Lower leg skin (tissue), 4 donors: ENCODE measurements at regions not wholly inside any gene's neighbourhood (a gene's known extent, or its start where the extent isn't known, plus 50 kb on each side); places are given as distances from the start of the nearest gene placed in this dataset.
"Not testable (repeated sequence)": the region's sequence is repeated elsewhere in the genome, so short reads cannot be mapped to it uniquely, and the experiment has no call there.

Source experiments
- DNase-seq, 2 donors: peaks; one replicate each; pipeline ENCODE4 v3.0.0-alpha.2; 2019; ENCODE audit warnings: low spot score in 2 of 2
- H3K4me3 ChIP-seq: fragments of 200-600 bp; sonication (generic); 2 replicates; pipeline ENCODE4 v1.5.1; 2017; ENCODE audit warnings: mild to moderate bottlenecking, low read depth; ENCODE audit not compliant: poor library complexity, severe bottlenecking
- POLR2A ChIP-seq, 2 donors: fragments of 450-650 bp; IDR thresholded peaks; one replicate each; pipeline ENCODE4 v1.6.1; 2016 to 2017; ENCODE audit warnings: antibody characterized with exemption in 2 of 2, mild to moderate bottlenecking in 1 of 2, moderate library complexity in 1 of 2
- WGBS, 2 donors: methylation state at CpG; one replicate each; pipeline ENCODE4 v1.1.5; 2018; 5-methylcytosine and 5-hydroxymethylcytosine counted together
- intact Hi-C: fragments of 100-400 bp; cut with DNase I; formaldehyde crosslinking; loops from one replicate; pipeline ENCODE4 v1.15.0; 2023; ENCODE audit warnings: low total_unique reads
- TF ChIP-seq, protein P1 (sequence below), 3 donors: fragments of 450-650 bp; IDR thresholded peaks; one replicate each; pipeline ENCODE4 v1.5.1; 2016; ENCODE audit warnings: antibody characterized with exemption in 3 of 3, mild to moderate bottlenecking in 3 of 3, moderate library complexity in 2 of 3

DNA sequence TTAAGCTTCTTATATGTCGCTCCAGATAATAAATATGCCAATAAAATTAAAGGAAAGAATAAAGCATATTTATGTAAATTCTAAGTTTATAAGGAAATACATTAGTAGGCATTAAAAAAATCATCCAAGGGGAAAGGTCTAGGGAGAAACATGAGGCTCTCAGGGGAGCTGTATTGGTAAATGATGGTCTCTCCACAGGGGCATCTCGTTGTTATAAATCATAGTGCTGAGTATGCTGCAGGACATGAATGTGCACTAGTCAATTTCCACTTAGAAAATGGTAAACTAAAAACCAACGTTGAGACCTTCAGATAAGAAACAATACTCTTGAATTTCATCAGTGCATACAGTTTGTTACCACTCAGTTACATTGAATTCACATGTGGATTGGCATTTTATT lies 194.0 kb upstream of the AHR start:
- intact Hi-C loops: no loop called here
- H3K4me3 ChIP-seq: no peak overlapping the region
- no peak for DNase-seq
- TF ChIP-seq, protein P1, sequence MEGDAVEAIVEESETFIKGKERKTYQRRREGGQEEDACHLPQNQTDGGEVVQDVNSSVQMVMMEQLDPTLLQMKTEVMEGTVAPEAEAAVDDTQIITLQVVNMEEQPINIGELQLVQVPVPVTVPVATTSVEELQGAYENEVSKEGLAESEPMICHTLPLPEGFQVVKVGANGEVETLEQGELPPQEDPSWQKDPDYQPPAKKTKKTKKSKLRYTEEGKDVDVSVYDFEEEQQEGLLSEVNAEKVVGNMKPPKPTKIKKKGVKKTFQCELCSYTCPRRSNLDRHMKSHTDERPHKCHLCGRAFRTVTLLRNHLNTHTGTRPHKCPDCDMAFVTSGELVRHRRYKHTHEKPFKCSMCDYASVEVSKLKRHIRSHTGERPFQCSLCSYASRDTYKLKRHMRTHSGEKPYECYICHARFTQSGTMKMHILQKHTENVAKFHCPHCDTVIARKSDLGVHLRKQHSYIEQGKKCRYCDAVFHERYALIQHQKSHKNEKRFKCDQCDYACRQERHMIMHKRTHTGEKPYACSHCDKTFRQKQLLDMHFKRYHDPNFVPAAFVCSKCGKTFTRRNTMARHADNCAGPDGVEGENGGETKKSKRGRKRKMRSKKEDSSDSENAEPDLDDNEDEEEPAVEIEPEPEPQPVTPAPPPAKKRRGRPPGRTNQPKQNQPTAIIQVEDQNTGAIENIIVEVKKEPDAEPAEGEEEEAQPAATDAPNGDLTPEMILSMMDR (IDR thresholded peaks at IDR 0.05): no peak
- TF ChIP-seq POLR2A (IDR thresholded peaks at IDR 0.05): no peak
- 61 to 71% methylated on average over 3 of the region's 3 CpGs for WGBS, 2 donors

DNA sequence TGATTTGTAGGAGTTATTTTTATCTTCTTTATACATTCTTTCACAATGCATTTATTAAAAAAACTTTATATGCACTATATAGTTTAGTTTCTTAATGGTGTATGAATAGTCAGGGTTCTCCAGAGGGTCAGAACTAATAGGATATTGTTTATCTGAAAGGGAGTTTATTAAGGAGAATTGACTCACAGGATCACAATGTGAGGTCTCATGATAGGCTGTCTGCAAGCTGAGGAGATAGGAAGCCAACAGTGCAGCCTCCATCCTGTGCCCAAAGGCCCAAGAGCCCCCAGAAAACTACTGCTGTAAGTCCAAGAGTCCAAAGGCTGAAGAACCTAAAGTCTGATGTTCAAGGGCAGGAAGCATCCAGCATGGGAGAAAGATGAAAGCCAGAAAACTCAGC lies 192.8 kb upstream of the AHR start:
- no peak for DNase-seq

DNA sequence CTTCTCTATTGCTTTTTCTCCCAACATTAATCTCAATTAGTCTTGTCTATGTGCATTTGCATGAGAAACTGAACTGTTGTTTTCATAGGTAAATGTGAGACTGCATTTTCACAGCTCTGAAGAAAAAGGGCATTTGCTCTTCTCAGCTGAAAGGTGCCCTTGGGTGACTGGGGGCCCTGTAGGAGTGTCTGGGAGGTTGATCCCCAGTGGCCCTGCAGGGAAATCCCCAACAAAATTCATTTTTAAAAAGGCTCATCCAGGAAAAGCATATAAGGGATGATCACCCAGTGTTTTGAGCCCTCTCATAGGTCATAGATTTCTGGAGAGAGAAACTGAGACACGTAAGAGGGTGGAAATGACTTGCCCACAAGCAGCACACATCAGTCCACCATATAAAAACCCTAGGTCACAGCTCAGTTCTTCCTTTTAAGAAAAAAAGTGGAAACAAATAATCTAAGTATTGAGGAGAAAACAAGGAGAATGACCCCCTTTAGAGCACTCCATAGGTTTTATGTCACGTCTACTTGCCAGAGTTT lies 190.3 kb upstream of the AHR start:
- no peak overlapping the region for H3K4me3 ChIP-seq
- WGBS, 2 donors: 90 to 99% methylated on average over 2 of the region's 2 CpGs
- TF ChIP-seq, protein P1 (IDR thresholded peaks at IDR 0.05): no peak
- TF ChIP-seq POLR2A (IDR thresholded peaks at IDR 0.05): no peak
- no peak for DNase-seq
- intact Hi-C loops: no loop called here

More for the DNA sequence above, 192.8 kb upstream of the AHR start:
- intact Hi-C loops: no loop called here
- TF ChIP-seq POLR2A (IDR thresholded peaks at IDR 0.05): no peak
- TF ChIP-seq, protein P1 (IDR thresholded peaks at IDR 0.05): no peak
- no peak overlapping the region for H3K4me3 ChIP-seq

DNA sequence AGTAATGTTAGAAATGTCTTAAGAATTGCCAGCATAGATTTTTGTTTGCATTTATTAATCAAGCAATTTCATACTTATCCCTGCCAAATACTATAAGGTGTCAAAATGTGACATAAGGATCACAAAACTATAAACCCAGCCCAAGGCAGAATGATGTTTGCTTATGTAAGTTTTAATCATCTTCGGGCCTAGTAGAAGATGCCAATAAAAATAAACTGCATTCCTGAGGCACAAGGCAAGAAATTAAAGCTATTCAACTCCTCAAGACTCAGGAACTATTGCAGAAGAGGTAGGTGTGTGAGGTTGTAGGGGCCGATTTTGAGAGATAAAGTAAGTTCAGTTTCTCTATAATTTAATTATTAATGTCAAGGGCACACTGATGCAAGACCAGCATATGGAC lies 189.4 kb upstream of the AHR start:
- no peak overlapping the region for H3K4me3 ChIP-seq
- intact Hi-C loops: no loop called here
- no peak for DNase-seq
- TF ChIP-seq, protein P1 (IDR thresholded peaks at IDR 0.05): no peak
- TF ChIP-seq POLR2A (IDR thresholded peaks at IDR 0.05): no peak
- 31 to 36% methylated on average over 2 of the region's 2 CpGs for WGBS, 2 donors

DNA sequence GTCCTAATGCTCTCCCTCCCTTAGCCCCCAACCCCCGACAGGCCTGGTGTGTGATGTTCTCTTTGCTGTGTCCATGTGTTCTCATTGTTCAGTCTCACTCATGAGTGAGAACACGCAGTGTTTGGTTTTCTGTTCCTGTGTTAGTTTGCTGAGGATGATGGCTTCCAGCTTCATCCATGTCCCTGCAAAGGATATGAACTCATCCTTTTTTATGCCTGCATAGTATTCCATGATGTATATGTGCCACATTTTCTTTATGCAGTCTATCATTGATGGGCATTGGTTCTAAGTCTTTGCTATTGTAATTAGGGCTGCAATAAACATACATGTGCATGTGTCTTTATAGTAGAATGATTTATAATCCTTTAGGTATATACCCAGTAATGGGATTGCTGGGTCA lies 184.7 kb upstream of the AHR start:
- 92 to 98% methylated on average over 2 of the region's 2 CpGs for WGBS, 2 donors
- intact Hi-C loops, H3K4me3 ChIP-seq, DNase-seq: not testable (repeated sequence)

DNA sequence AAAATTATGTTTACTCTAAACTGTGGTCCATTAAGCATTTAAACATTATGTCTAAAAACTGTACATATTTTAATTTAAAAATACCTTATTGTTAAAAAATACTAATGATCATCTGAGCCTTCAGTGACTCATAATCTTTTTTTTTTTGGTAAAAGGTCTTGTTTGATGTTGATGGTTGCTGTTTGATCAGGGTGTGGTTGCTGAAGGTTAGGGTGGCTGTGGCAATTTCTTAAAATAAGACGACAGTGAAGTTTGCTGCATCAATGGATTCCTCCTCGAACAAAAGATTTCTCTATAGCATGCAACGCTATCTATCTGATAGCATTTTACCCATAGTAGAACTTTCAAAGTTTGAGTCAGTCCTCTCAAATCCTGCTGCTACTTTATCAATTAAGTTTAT lies 180.0 kb upstream of the AHR start:
- intact Hi-C loops: no loop called here
- no peak overlapping the region for H3K4me3 ChIP-seq
- TF ChIP-seq, protein P1 (IDR thresholded peaks at IDR 0.05): no peak
- TF ChIP-seq POLR2A (IDR thresholded peaks at IDR 0.05): no peak
- 89 to 90% methylated on average over 3 of the region's 3 CpGs for WGBS, 2 donors
- DNase-seq: no peak
